ENCODE measurements at regions not wholly inside any gene's neighbourhood (a gene's known extent, or its start where the extent isn't known, plus 50 kb on each side); places are given as distances from the start of the nearest gene placed in this dataset.

DNA sequence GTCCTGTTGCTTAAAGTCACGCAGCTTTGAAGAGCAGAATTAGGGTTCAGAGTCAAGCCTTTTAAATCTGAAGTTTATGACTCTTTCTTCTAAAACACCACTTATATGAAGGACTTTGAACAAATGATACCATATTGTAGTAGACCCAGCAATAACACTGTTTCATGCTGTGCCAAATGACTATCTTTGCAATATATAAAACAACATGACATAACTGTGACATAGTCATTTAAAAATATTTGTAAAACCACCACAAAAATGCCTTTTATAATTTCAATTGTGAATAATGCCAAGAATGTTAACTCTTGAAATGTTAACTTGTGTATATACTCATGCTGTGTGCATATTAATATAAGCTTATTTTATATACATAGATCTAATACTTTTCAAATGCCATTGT is 452.1 kb upstream of the NEGR1 start:
- DNase-seq, result no peak

DNA sequence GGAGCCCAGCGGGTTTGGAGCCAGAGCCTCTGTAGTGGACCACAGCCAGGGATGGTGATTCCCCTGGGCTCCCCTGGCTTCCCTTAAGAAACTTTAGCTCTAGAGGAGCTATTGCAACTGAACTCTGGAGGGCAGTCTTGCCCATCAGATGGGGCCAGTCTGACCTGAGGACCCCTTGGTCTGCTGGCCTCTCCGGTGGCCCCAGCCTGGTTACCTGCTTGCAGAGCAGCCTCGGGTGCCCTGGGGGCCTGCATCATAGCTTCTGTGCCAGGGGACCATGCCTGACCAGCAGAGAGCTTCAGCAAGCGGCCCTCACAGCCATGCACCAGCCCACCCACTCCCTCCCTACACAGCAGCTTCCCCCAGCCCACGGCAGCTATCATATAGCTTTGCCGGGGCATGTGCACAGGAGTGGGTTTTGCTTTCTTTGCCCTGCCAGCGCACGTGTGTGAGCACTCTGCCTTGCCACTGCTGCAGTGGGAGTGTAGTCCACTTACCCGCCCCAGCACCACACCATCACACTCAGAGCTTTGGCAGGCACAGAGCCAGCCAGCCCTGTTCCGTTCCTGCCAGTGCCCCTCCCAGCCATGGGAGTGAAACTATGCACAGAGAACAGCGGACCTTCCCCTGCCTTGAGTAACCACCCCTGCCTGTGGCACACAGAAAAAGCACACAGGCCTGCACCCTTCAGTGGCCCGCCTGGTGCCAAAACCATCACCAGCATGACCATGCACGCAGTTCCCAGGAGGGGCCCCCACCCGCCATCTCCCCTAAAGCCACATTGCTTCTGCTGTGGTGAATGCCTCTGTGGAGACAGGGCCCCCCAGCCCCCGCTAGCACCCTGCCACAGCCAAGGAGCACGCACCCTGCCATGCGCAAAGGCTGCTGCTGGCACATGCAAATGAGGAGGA is 442.9 kb upstream of the NEGR1 start:
- no peak for DNase-seq

DNA sequence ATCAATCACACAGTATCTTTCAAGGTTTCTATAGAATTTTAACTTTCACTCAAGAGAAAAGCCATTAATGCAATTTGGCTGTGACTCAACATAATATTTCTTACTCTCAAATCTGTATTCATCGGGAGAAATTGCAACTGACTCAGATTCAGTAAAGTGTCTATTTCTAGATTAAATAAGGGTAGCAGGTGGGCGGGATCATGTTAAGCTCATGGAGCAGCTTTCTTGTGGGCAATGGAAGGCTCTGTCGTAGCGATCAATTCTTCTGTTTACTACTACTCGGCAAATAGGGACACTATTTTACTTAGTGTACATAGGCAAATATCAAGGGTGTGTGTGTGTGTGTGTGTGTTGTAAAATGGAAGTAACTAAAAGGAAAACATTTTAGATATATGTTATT is 423.6 kb upstream of the NEGR1 start:
- DNase-seq, result no peak

DNA sequence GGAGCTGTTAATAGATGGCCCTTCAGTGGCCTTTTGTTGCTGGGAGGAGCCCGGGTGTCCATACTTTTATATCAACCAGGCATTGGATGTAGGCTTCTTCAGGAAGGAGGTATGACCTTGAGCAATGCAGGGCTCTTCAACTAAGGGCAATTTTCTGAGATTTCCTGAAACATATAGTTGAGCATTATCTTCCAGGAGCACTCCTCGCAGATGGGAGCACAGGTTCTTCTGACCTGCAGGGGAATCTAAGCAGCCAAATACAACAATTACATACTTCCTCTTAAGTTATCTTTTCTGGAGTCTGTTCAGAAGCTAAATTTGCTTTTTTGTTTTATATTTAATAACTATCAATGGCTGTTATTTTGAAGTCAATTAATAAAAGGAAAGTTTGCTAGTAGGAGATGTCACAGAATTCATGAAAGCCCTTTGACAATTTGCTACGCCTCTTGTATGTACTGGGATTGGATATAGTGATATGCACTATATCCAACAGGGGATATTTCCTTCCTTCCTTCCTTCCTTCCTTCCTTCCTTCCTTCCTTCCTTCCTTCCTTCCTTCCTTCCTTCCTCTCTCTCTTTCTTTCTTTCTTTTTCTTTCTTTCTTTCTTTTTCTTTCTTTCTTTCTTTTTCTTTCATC is 422.6 kb upstream of the NEGR1 start:
- no peak for DNase-seq

DNA sequence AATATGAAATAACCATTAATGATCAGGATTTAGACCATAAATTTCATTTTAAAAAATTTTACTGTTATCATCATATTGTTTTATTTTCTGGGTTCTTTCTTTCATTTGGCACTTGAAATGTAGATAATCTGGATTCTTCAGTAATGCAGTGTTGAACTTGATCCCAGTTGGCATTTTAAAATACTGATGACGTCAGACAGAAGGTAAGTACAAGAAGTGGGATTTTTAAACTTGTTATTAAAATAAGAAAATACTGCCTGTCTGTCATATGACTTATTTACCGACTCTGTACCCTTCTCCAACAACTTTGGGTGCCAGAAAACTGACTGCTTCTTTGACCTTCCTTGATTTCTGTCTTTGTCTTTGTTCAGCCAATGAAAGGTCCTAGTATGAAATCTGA is 415.1 kb upstream of the NEGR1 start:
- no peak for DNase-seq

DNA sequence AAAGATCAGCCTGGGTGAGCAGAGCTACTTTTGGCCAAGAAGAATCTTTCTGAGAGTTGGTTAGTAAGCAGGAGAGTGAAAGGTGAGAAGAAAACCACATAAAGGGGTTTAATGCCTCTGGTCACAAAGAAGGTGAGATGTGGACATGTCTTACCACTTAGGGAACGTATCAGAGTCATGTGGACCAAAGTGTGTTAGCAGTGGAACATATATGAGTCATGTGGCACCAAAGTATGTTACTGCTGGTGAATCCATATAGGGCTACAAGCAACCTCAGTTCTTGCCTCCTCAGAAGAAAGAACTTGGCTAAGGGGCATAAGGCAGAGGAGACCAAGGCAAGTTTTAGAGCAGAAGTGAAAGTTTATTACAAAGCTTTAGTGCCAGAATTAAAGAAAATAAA is 411.6 kb upstream of the NEGR1 start:
- DNase-seq, result no peak

DNA sequence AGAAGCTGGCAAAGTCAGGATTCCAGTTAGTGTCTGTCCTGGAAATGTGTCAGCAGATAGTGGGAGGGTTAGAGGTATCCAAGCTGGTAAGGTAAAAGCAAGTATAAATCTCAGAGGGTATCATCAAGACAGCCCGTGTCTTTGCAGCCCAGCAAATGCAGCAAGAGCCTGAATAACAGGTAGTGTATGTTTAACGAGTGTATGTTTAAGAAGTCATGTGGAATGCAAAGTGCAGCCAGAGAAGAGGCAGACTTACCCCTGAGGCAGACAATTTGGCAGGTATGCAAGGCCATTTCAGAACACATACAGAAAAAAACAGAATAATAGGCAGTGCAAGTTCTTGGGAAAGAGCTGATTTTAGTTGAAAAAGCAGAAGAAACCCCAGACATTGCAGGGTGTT is 411.0 kb upstream of the NEGR1 start:
- DNase-seq, result no peak

DNA sequence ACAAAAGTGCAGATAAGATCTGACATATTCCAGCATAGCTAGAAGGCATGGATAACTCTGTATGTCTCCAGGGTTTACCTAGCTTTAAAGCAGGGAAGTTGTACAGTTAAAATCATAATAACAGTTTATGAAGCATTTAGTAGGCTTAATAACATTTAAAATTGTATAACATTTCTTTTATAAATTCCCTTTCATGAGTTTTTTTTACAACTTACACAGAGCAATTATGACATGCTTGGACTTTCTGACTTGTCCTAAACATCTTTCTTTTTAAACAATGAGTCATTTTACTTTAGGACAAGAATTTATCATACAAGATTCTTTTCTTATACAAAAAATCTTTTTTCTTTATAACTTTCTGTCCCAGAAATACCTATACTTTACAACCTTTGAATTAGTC is 408.5 kb upstream of the NEGR1 start:
- no peak for DNase-seq

DNA sequence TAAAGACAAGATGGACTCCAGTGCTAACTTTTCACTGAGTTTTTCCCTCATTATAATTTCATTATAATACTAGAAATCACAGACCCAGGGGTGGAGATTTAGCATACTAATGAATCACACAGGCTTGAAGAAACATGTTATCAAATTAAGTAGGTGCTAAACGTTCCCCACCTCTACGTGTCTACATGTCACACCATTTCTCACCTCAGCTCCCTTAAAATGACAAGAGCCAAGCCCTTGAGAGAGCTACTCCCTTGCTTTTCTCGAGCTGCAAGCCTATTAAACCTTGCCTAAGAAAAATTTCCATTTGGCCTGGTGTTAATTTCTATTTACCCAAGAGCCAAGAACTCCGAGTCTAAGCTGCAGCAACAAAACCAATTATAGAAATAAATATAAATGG is 396.3 kb upstream of the NEGR1 start:
- DNase-seq, result no peak

DNA sequence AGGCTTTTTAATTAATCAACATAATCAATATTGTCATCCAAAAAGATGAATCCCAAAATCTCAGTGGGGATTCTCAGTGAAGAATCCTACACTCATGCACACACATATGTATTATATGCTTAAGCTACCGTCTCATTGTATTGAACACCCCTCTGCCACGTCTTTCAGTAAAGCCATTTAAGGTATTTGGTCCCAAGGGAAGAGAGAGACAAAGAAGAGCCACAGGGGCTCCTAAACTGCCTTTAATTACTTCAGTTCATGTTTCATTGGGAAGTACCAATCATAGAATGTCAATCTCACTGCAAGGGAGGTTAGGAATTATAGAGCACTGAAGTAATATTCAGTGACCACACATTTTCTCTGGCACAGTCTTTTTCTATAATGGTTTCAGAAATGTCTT is 388.6 kb upstream of the NEGR1 start:
- DNase-seq, result no peak

DNA sequence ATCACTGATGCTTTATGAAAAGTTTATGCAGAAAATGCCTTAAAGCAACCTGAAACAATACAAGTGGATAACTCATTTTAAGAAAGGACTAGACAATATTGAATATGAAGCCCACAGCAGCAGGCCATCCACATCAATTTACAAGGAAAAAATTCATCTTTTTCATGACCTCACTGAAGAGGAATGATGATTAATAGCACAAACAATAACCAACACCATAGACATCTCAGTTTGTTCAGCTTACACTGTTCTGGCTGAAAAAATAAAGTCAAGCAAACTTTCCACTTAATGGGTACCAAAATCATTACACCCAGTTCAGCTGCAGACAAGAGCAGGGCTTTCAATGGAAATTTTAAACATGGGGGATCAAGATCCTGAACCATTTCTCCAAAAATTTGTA is 380.6 kb upstream of the NEGR1 start:
- DNase-seq, result no peak

DNA sequence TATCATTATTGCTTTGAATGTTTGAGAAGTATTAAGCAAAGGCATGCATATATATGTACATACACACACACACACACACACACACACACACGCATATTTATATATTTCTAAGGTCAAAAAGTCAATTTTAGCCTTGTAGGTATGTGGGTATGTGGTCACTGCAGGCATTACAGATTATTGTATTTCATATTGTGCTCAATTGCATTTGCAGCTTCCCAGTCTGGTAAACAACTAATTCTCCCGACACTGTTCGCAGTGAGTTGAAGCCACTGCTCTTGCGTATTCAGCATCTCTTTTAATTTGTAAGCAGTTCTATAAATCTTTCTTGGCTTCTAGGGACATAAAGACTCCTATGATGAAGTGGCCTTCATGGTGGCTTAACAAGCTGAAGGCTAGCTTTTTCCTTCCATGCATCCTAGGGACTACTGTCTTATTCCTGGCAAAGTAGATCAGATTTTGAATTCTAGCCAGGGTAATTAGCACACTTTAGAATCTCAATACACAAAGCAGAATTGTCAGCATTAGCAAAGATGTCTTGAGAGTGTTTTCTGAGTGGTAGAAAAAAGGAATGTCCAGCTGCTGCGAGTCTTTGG is 368.6 kb upstream of the NEGR1 start:
- DNase-seq, result no peak

DNA sequence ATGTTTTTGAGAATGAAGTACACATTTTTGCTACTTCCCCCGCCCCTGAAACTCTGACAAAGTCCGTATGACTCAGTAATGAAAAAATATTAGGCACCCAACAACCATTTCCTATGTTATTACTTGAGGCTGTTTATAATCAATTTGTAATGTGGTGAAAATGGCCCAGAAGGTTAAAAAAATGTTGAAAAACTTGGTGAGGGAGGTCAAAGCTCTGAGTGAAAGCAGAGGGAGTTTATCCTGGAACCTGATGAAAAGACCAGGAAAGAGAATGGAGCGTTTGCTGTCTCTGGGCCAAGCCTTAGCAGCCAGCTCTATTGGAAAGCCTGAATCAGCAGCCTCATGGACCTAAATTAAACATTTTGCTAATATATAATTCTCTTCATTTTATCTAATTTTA is 367.7 kb upstream of the NEGR1 start:
- DNase-seq, result no peak

DNA sequence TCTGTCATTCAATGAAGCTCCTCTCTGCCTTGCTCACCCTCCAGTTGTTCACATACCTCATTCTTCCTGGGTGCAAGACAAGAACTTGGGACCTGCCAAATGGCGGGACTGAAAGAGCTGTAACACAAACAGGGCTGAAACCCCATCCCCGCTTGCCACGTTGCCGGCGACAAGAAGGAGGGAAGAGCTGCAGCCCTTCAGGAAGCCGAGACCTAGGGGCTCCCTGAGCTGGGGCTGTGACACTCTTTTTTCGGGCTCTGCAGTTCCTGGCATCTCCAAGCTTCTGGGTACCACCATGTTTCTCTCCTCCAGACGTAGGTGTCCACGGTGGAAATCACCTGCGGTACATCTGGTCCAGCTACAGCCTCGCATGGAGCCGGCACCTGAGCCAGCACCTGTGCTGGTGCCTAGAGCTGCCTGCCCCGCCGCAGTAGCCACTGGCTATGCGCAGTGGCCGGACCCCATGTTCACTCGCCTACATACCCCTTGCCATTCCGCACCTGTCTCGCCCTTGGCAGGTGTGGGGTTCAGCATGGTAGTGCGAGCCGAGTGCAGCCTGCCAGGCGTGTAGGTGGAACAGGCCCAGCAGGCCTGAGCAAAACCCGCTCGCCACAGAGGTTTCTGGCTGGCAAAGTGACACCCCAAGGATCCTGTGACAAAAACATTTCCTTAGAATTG is 367.0 kb upstream of the NEGR1 start:
- no peak for DNase-seq

DNA sequence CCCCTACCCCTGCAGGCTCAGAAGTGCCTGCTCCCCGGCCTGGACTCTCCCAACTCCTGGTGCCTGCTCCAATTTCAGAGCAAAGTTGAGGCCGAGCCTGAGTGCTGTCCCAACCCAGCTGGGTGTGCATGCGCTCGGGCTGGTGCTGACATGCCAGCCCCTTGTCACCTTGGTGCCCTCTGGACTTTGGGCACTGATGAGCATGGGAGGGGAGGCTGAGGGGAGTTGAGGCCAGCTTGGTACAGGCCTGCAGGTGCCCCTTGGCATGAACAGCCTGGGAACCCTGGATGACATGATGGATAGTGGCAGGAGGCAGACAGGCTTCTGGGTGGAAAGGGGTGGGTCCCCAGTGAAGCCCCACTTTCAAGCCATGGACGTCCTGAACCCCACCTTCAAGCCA is 366.1 kb upstream of the NEGR1 start:
- DNase-seq, result no peak

DNA sequence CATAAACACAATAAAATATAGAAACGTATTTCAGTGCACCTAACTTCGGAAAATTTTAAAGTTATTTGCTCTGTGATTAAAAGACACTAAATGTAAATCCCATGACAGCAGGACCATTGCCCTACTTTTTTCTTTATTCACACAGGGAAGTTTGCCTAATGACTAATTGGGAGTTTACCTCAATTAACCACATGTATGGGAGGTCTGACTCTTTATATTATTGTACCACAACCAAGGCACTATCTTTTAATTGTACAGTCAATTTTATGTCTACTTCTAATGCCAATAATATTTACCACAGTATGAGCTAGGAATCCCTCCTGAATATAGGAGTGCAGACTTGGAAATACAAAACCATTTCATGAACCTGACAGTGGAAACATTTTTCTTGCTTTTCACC is 360.8 kb upstream of the NEGR1 start:
- no peak for DNase-seq

DNA sequence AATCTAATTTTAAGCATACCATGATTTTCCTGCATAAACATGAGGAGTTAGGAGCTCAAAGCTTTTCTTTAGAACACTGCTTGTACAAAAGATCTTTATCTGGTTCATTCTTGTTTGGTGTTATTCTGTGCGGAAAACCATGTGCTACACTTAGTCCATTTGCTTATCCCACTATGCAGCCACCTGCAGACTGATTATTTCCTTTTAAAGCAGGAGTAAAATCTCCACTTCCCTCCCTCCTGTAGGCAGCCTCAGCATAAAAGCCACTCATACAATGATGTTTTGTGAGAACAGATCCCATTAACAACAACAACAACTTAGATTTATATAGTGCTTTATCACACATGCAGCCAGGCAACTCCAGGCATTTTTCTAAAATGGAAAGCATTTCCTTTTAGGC is 355.3 kb upstream of the NEGR1 start:
- DNase-seq, result no peak

DNA sequence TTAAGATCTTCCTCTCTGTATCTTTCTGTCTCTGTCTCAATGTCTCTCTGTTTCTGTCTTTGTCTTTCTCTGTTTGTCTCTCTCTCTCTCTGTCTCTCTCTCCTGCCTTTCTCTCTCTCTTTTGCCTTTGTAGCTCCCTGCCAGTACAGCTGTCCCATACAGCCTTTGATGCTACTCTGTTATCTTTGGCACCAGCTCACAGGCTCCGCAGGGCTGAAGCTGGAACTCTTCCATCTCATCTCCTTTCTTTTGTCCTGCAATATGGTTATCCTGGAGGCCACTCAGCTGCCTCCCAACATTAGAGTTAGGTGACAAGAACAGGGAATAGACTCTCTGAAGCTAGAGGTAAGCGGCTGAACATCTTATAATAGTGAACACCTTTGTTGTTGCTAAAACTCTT is 354.3 kb upstream of the NEGR1 start:
- DNase-seq, result no peak

DNA sequence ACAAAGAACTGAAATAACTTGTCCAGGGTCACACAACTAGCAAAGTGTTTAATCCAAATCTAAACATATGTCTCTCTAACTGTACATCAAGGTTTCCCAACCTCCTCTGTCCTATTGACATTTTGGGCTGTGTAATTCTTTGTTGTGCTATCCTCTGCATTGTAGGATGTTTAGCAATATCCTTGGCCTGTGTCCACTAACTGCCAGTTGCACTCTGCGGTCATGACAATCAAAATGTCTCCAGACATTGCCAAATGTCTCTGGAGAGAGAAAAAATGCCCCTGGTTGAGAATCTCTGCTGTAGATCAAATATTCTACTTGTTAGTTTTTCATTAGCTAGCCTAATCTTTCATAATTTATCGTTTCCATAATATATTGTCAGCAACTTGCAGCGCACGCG is 353.4 kb upstream of the NEGR1 start:
- no peak for DNase-seq

DNA sequence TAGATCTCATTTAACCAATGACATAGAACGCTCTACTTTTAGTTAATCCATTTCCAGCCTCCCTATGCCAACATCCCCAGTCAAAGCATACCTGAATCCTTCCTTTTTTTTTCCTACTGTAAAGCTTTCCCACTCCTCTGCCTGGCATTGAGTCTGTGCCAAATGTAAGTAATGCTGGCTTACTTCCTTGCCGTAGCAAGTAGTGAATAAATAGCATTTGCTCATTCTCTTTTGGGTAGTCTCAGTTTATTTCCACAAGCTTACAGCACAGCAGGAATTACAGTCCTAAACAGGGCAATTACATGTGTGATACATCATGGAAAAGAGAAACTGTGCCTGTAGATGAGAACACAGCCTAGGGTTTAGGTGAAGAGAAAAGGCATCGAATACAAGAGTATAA is 352.6 kb upstream of the NEGR1 start:
- DNase-seq, result no peak

DNA sequence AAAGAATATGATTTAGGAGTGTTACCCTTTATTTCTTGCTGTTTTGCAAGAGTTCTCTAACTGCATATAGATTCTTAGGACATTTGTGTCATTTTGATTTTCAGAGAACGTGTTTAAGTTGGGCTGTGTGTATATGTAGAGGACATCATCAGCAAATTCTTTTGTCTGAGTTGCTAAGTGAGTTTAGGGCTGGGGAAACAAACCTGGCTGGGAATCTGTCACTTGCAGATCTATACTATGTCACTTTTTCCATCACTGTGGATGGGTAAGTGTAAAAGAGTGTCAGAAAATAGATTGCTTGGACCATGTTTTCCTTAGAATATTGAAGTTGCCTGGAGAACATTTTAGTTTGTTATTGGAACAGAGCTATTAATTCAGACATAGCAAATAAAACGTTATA is 349.1 kb upstream of the NEGR1 start:
- no peak for DNase-seq

DNA sequence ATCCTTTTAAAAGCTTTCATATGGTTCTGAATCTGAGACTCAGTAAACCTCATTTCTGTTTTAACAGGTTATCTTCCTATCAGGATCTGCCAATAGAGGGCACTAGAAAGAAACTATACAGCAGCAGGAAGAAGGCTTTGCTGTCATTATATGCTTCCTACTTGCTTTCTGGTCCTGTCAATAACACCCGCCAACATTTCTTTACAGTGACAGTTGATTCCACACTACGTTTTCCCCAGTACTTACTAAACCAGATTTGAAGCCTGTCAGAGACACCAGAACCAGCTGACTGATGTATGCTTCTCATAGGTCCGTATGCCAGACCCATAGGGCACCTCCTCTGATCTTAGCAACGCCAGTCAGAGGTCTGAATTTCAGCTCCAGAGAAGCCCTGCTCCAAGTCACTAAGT is 341.0 kb upstream of the NEGR1 start:
- peak; percentile 57 for DNase-seq

DNA sequence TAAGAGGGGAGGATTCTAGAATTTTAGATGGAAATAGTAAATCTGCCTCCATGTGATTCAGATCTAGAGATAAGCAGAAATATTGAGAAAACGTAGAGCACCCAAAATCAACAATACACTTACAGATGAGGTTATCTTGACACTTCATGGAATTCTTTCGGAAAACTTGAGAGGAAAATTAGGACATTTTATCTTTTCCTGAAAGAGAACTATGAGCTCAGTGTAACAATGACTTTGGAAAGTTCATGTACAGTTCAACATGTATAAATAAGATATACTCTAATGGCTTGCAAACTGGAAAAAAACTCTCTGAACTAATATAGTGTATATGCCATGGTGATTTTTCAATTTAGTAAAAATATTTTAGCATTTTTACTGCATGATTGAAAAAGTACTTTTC is 338.1 kb upstream of the NEGR1 start:
- no peak for DNase-seq

Data from NCI-H1694 (cell line).